GM18520 (cell line): ENCODE measurements at regions not wholly inside any gene's neighbourhood (a gene's known extent, or its start where the extent isn't known, plus 50 kb on each side); places are given as distances from the start of the nearest gene placed in this dataset.
"Not testable (repeated sequence)": the region's sequence is repeated elsewhere in the genome, so short reads cannot be mapped to it uniquely, and the experiment has no call there.

Experiments
- ATAC-seq: cut with Tn5 transposase; IDR thresholded peaks from one replicate; pipeline ENCODE4 v1.9.1; 2021; ENCODE audit not compliant: unreplicated experiment

- no peak for ATAC-seq
Observed at GRCh38 chr7:69467826-69468225, 130.4 kb upstream of the AUTS2 start.

- ATAC-seq = no peak
Observed at GRCh38 chr7:69476416-69476815, 121.9 kb upstream of the AUTS2 start.

- ATAC-seq = no peak
Observed at GRCh38 chr7:69482676-69483075, 115.6 kb upstream of the AUTS2 start.

GRCh38 chr7:69489533-69489932 lies 108.7 kb upstream of the AUTS2 start:
- no peak for ATAC-seq

GRCh38 chr7:69498671-69499070 lies 99.6 kb upstream of the AUTS2 start:
- ATAC-seq = no peak

- ATAC-seq = no peak
Observed at GRCh38 chr7:69502358-69502757, 95.9 kb upstream of the AUTS2 start.

GRCh38 chr7:69504733-69505420 lies 93.4 kb upstream of the AUTS2 start:
- ATAC-seq = no peak

- ATAC-seq = no peak
Observed at GRCh38 chr7:69508736-69509135, 89.5 kb upstream of the AUTS2 start.

GRCh38 chr7:69510114-69510513 lies 88.2 kb upstream of the AUTS2 start:
- no peak for ATAC-seq

- ATAC-seq = no peak
Observed at GRCh38 chr7:69515495-69516212, 82.6 kb upstream of the AUTS2 start.

GRCh38 chr7:69516238-69516820 lies 81.9 kb upstream of the AUTS2 start:
- ATAC-seq = no peak

- ATAC-seq = no peak
Observed at GRCh38 chr7:69517985-69518704, 80.1 kb upstream of the AUTS2 start.

GRCh38 chr7:69518705-69519077 lies 79.6 kb upstream of the AUTS2 start:
- ATAC-seq = no peak

- no peak for ATAC-seq
Observed at GRCh38 chr7:69526570-69526969, 71.7 kb upstream of the AUTS2 start.

GRCh38 chr7:69527706-69528105 lies 70.6 kb upstream of the AUTS2 start:
- ATAC-seq = no peak

- ATAC-seq = no peak
Observed at GRCh38 chr7:69531050-69531449, 67.2 kb upstream of the AUTS2 start.

- ATAC-seq = no peak
Observed at GRCh38 chr7:69534461-69535041, 63.7 kb upstream of the AUTS2 start.

- no peak for ATAC-seq
Observed at GRCh38 chr7:69537691-69538090, 60.6 kb upstream of the AUTS2 start.

GRCh38 chr7:69539531-69539930 lies 58.7 kb upstream of the AUTS2 start:
- no peak for ATAC-seq

- ATAC-seq = no peak
Observed at GRCh38 chr7:69540287-69540686, 58.0 kb upstream of the AUTS2 start.

- ATAC-seq = not testable (repeated sequence)
Observed at GRCh38 chr7:69541779-69542432, 56.4 kb upstream of the AUTS2 start.
